ENCODE measurements at regions not wholly inside any gene's neighbourhood (a gene's known extent, or its start where the extent isn't known, plus 50 kb on each side); places are given as distances from the start of the nearest gene placed in this dataset.
"Not testable (repeated sequence)": the region's sequence is repeated elsewhere in the genome, so short reads cannot be mapped to it uniquely, and the experiment has no call there.

DNA sequence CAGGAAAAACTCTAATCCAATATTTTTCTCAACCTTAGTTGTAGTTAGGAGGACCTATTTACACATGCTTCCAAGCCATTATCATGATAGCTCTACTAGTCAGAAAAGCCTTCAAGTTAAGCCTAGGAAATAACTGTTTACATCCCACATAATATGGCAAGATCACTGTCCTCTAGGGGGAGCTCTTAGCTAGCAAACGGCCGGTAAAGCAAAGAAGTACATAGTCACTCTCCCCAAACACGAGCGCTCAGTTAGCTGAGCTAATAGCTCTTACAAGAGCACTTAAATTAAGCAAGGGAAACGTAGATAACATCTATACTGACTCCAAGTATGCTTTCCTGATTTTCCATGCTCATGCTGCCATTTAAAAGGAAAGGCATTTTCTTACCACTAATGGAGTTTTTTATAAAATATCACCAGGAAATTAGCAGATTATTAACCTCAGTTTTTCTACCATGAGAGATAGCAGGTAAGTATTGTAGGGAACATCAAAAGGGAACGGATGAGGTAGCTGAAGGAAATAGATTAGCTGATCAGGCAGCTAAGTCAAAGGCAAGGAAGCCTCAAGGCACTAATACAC is 100.6 kb upstream of the PABPC3 start:
- no peak overlapping the region for H3K27ac ChIP-seq
- H3K4me1 ChIP-seq = no peaks in the 10 kb centered on the region
- H3K36me3 ChIP-seq = no peaks in the 10 kb centered on the region
- H3K4me3 ChIP-seq = no peak overlapping the region
- H3K9me3 ChIP-seq = no peaks in the 10 kb centered on the region
- intact Hi-C loops (cut with DNase I; ENCODE audit: low total_unique reads) = no loop called here
- no peak for DNase-seq (ENCODE audit: low spot score in 2 of 2)
- TF ChIP-seq POLR2AphosphoS5 (IDR thresholded peaks at IDR 0.05) (no peak), CTCF (IDR thresholded peaks at IDR 0.05) (peak; percentile 5 to 59 (median 57))
- no peaks in the 10 kb centered on the region for H3K27me3 ChIP-seq

- Histone ChIP-seq H3K27ac (no peak overlapping the region), H3K36me3 (no peaks in the 10 kb centered on the region), H3K27me3 (no peaks in the 10 kb centered on the region), H3K4me1 (no peaks in the 10 kb centered on the region), H3K4me3 (no peak overlapping the region), H3K9me3 (no peaks in the 10 kb centered on the region)
- DNase-seq (ENCODE audit: low spot score in 2 of 2) = no peak
- intact Hi-C loops (cut with DNase I; ENCODE audit: low total_unique reads) = no loop called here
- TF ChIP-seq POLR2AphosphoS5 (IDR thresholded peaks at IDR 0.05) = no peak
- peak; percentile 24 to 57 (median 33) for TF ChIP-seq CTCF (IDR thresholded peaks at IDR 0.05)
These were observed 98.5 kb upstream of the PABPC3 start for GRCh38 chr13:24997367-24997967.

DNA sequence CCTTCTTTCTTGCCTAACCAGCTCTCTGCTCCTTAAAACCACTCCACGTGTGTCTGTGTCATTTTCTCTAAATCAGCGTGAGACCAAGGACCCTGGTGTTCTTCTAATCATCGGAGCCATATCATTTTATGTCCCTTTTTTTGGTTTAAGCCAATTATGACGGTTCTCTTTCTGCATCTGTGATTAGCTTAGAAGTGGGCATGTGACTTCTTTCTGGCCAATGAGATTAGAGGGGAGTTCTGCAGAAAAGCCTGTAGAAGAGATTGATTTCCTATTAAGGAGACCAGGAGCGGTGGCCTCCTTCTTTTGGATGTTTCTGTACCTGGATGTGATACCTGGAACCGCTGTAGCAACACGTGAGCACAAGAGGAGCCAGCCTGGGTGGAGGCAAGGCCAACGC is 97.5 kb upstream of the PABPC3 start:
- H3K36me3 ChIP-seq = no peaks in the 10 kb centered on the region
- TF ChIP-seq POLR2A (IDR thresholded peaks at IDR 0.05) = no peak
- no peak for TF ChIP-seq POLR2AphosphoS5 (IDR thresholded peaks at IDR 0.05)
- TF ChIP-seq CTCF (IDR thresholded peaks at IDR 0.05) = no peak
- no peaks in the 10 kb centered on the region for H3K9me3 ChIP-seq
- H3K27ac ChIP-seq = no peak overlapping the region
- DNase-seq (ENCODE audit: low spot score in 2 of 2) = no peak
- intact Hi-C loops (cut with DNase I; ENCODE audit: low total_unique reads) = no loop called here
- H3K4me1 ChIP-seq = no peaks in the 10 kb centered on the region
- no peak overlapping the region for H3K4me3 ChIP-seq
- no peaks in the 10 kb centered on the region for H3K27me3 ChIP-seq

DNA sequence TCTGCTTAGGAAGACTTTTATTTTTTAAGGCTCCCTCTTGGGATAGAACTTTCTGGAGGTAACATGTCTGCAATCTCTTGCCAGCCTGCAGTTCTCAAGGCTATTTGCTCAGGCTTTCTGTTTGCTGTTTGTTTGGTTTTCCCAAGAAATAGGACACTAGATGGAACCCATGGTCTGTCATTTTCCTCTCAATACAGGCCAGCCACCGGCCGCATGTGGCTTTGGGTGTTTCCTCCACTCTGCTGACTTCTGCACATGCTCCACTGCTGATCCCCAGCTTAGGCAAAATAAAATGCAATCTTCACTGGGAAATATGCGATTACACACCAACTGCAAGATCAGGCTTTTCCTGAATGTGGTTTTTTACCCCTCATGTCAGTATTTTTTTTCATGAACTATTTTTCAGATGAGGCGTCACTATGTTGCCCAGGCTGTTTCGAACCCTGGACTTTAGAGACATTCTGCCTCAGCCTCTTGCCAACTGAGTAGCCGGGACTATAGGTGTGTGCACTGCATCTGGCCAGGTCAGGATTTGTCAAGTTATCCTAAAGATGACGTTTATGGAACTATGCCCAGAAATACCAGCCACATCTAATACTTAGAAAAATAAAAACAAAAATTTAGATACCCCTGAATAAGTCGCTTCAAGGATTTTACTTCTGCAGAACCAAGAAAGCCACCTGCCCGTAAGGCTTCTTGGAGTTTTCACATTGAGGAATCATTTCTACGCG is 94.3 kb upstream of the PABPC3 start:
- Histone ChIP-seq H3K27ac (no peak overlapping the region), H3K27me3 (no peaks in the 10 kb centered on the region), H3K4me3 (no peak overlapping the region), H3K36me3 (no peaks in the 10 kb centered on the region), H3K9me3 (no peaks in the 10 kb centered on the region), H3K4me1 (no peaks in the 10 kb centered on the region)
- TF ChIP-seq CTCF (IDR thresholded peaks at IDR 0.05) (no peak), POLR2AphosphoS5 (IDR thresholded peaks at IDR 0.05) (no peak), POLR2A (IDR thresholded peaks at IDR 0.05) (no peak)
- intact Hi-C loops (cut with DNase I; ENCODE audit: low total_unique reads) = no loop called here
- DNase-seq (ENCODE audit: low spot score in 2 of 2) = no peak

DNA sequence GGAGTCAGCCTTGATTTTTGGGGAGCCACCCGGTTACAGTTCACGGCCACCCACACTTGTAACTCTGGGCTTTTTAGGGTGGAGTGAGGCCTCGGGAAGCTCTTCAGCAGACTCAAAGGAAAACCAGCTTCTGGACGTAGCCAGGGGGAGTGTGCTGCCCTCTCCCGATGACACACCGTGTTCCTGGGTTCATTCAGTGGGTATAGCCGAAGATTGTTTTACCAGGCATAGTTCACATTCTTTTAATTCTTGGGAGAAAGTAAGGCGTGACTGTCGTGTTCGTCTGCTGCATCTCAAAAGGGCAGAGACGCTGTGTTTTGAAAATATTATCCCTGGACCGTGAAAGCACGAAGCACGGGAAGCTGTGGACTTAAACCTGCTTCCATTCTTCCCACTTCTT is 93.6 kb upstream of the PABPC3 start:
- H3K4me3 ChIP-seq; H3K27ac ChIP-seq; H3K9me3 ChIP-seq; intact Hi-C loops (cut with DNase I; ENCODE audit: low total_unique reads); H3K36me3 ChIP-seq; DNase-seq (ENCODE audit: low spot score in 2 of 2); H3K4me1 ChIP-seq; H3K27me3 ChIP-seq: not testable (repeated sequence)

- H3K4me1 ChIP-seq; H3K4me3 ChIP-seq; H3K36me3 ChIP-seq; H3K9me3 ChIP-seq; intact Hi-C loops (cut with DNase I; ENCODE audit: low total_unique reads); H3K27me3 ChIP-seq; H3K27ac ChIP-seq; DNase-seq (ENCODE audit: low spot score in 2 of 2): not testable (repeated sequence)
These were observed 91.4 kb upstream of the PABPC3 start for GRCh38 chr13:25004489-25004888.

Measured in breast epithelium (tissue), 4 donors.